PFSK-1 (cell line): ENCODE measurements at regions not wholly inside any gene's neighbourhood (a gene's known extent, or its start where the extent isn't known, plus 50 kb on each side); places are given as distances from the start of the nearest gene placed in this dataset.

Experiments
- FOXP2 ChIP-seq: optimal IDR thresholded peaks from 2 replicates; pipeline ENCODE3; 2011; ENCODE audit warnings: borderline replicate concordance, control low read depth, inconsistent platforms; ENCODE audit not compliant: insufficient read depth; ENCODE audit errors: extremely low read length, extremely low read depth
- POLR2AphosphoS5 ChIP-seq: IDR thresholded peaks from 2 replicates; pipeline ENCODE4 v1.6.1; 2012; ENCODE audit warnings: low read depth, mild to moderate bottlenecking, control low read depth, low read length, moderate library complexity
- REST ChIP-seq, 2 experiments: IDR thresholded peaks; 2 replicates each; pipeline versions ENCODE4 v1.6.1 to v1.8.0; 2011 to 2012; ENCODE audit warnings: low read depth in 2 of 2, low read length in 2 of 2, control low read depth in 1 of 2, inconsistent platforms in 1 of 2, mild to moderate bottlenecking in 1 of 2, moderate library complexity in 1 of 2; ENCODE audit not compliant: insufficient read depth in 1 of 2
- SIN3A ChIP-seq: IDR thresholded peaks from 2 replicates; pipeline ENCODE4 v1.6.1; 2012; ENCODE audit warnings: mild to moderate bottlenecking, low read length, moderate library complexity, borderline replicate concordance; ENCODE audit not compliant: insufficient read depth
- TAF1 ChIP-seq: IDR thresholded peaks from 2 replicates; pipeline ENCODE4 v1.6.1; 2012; ENCODE audit warnings: low read length, control low read depth, borderline replicate concordance; ENCODE audit not compliant: insufficient read depth

DNA sequence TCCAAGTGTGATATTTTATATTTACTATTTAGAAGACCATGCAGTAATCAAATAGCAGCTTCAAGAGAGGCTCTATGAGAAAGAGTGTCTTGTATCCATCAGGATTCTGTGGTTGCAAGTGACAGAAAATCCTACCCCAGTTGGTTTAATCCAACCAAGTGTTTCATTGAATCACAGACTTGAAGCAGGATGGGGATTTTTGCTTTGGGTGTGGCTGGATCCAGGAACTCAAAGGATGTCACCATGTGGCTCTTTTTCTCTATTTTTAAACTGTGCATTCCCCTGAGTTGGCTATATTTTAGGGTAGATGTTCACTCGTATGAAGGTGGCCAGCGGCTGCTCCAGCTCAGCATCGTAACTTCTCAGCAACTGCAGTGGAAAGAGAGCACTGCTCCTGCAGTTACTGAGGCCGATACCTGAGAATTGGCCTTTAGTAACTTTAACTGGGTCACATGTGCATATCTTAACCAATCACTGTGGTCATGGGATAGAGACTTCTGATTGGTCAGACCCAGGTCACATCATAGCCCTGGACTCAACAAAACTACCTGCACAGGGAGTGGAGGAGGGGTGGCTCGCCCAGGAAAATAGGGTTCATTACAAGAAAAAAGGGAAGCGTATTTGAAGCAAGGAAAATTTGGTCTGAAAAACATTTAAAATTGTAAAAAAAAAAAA is 396.1 kb upstream of the SULF2 start:
- TF ChIP-seq REST (IDR thresholded peaks at IDR 0.05; ENCODE audit: insufficient read depth in 1 of 2, low read depth in 2 of 2, low read length in 2 of 2) (no peak), SIN3A (no peak)

DNA sequence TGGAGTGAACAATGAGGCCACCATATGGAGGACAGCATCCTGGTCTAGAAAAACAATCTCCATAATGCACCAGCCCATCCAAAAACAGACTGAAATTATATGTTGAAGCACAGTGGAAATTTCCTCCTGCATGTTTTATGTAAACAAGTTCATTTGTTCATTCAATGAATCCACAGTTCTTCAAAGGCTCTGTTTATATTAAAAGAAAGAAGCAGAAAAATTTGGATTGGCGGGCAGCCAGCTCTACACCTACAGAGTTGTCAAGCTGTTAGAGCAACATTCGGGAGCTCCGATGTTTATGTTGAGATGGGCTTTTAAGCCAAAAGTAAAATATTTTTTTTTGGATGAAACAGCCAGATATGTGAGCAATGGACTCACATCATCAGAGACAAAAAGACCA is 395.3 kb upstream of the SULF2 start:
- TF ChIP-seq POLR2AphosphoS5 (no peak), TAF1 (no peak), REST (IDR thresholded peaks at IDR 0.05; ENCODE audit: insufficient read depth in 1 of 2, low read depth in 2 of 2, low read length in 2 of 2) (no peak), SIN3A (no peak), FOXP2 (no peak)

- TF ChIP-seq SIN3A (no peak), REST (IDR thresholded peaks at IDR 0.05; ENCODE audit: insufficient read depth in 1 of 2, low read depth in 2 of 2, low read length in 2 of 2) (no peak), FOXP2 (no peak), TAF1 (no peak), POLR2AphosphoS5 (no peak)
Observed at GRCh38 chr20:48180024-48180423, 394.7 kb upstream of the SULF2 start.

- TF ChIP-seq FOXP2: no peak
- no peak for TF ChIP-seq POLR2AphosphoS5
- no peak for TF ChIP-seq SIN3A
- TF ChIP-seq TAF1: no peak
Observed at GRCh38 chr20:48178633-48179032, 393.4 kb upstream of the SULF2 start.

GRCh38 chr20:48177058-48177457 is 391.8 kb upstream of the SULF2 start:
- no peak for TF ChIP-seq POLR2AphosphoS5
- TF ChIP-seq TAF1: no peak
- no peak for TF ChIP-seq REST (IDR thresholded peaks at IDR 0.05; ENCODE audit: insufficient read depth in 1 of 2, low read depth in 2 of 2, low read length in 2 of 2)
- TF ChIP-seq FOXP2: no peak
